Lower leg skin (tissue), 3 donors: ENCODE measurements at regions not wholly inside any gene's neighbourhood (a gene's known extent, or its start where the extent isn't known, plus 50 kb on each side); places are given as distances from the start of the nearest gene placed in this dataset.

Source experiments
- CTCF ChIP-seq, 3 donors: fragments of 450-650 bp; IDR thresholded peaks; one replicate each; pipeline ENCODE4 v1.5.1; 2016; ENCODE audit warnings: antibody characterized with exemption in 3 of 3, mild to moderate bottlenecking in 3 of 3, moderate library complexity in 2 of 3
- POLR2A ChIP-seq, 2 donors: fragments of 450-650 bp; IDR thresholded peaks; one replicate each; pipeline ENCODE4 v1.6.1; 2016 to 2017; ENCODE audit warnings: antibody characterized with exemption in 2 of 2, mild to moderate bottlenecking in 1 of 2, moderate library complexity in 1 of 2

GRCh38 chr12:105951732-105952131 lies 187.0 kb downstream of the NUAK1 start:
- TF ChIP-seq CTCF (IDR thresholded peaks at IDR 0.05) = no peak
- TF ChIP-seq POLR2A (IDR thresholded peaks at IDR 0.05) = no peak
